NCI-H526 (cell line): ENCODE measurements at regions not wholly inside any gene's neighbourhood (a gene's known extent, or its start where the extent isn't known, plus 50 kb on each side); places are given as distances from the start of the nearest gene placed in this dataset.

Experiments
- DNase-seq, 2 experiments: peaks; one replicate each; lab custom pipeline; 2025; lab: John Stamatoyannopoulos, UW

GRCh38 chr4:79467246-79467932, 59.4 kb upstream of the GK2 start:
- peak; percentile 38 to 47 for DNase-seq

- DNase-seq, result no peak
These were observed 58.6 kb upstream of the GK2 start for GRCh38 chr4:79466621-79467020.
